ENCODE measurements at regions not wholly inside any gene's neighbourhood (a gene's known extent, or its start where the extent isn't known, plus 50 kb on each side); places are given as distances from the start of the nearest gene placed in this dataset.

DNA sequence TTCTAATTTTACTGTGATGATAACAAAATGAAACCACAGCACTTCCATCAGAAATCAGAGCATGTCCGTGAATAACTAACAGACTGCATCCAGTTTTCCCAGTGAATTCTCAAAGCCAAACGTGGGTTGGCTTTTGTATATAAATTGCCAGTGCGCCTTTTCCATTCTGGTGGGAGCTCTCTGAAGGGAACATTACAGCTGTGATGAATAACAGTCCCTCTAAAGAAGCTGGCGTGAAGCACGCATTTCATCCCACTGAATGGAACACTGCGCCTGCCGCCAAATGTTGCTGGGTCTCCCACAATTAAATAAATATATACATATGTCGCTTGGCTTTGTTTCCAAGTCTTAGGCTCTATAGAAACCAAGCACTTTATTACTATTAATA lies 113.0 kb upstream of the PFN2 start:
- CTCF ChIA-PET (ENCODE audit: partially characterized antibody) = interaction anchor here (1.2 kb wide), 1 partner anchor 31 kb away, joined by 3 read pairs; no protein-coding TSS in a partner anchor
- FAIRE-seq (no peak), DNase-seq (ENCODE audit: low read depth in 1 of 2, low spot score in 2 of 2) (no peak)
- peaks cover 0 to 3% (median under 1%) of the 10 kb centered on the region in 4 experiments; a peak in 2 of 7 replicates for H3K4me1 ChIP-seq (replicated peaks in 1 of 4; ENCODE audit: control insufficient read depth in 3 of 4, insufficient read depth in 4 of 4, low read length in 3 of 4)
- H3K23me2 ChIP-seq (ENCODE audit: low read depth, low read length) = no peaks in the 10 kb centered on the region
- no peak overlapping the region for H2AFZ ChIP-seq (ENCODE audit: low read length)
- no peaks in the 10 kb centered on the region for H3K79me2 ChIP-seq (ENCODE audit: control insufficient read depth in 1 of 2, insufficient read depth in 2 of 2, low read length in 2 of 2)
- TF ChIP-seq SP1 (IDR thresholded peaks at IDR 0.05; ENCODE audit: low read depth, low read length) (no peak), SIX5 (IDR thresholded peaks at IDR 0.05; ENCODE audit: low read depth, low read length) (no peak), BRCA1 (IDR thresholded peaks at IDR 0.05; ENCODE audit: low read depth, low read length) (no peak), RAD21 (IDR thresholded peaks at IDR 0.05 in 1 of 2, conservative IDR thresholded peaks at IDR 0.05 in 1 of 2; ENCODE audit: low read depth in 2 of 2, low read length in 2 of 2) (no peak), CHD1 (IDR thresholded peaks at IDR 0.05; ENCODE audit: low read depth, low read length) (no peak), RNF2 (IDR thresholded peaks at IDR 0.05; ENCODE audit: borderline replicate concordance, low read depth, low read length, missing control alignments, poor library complexity, severe bottlenecking) (no peak), SP2 (IDR thresholded peaks at IDR 0.05; ENCODE audit: low read length) (no peak), SP4 (IDR thresholded peaks at IDR 0.05; ENCODE audit: low read length) (no peak), POLR2AphosphoS5 (IDR thresholded peaks at IDR 0.05; ENCODE audit: low read depth, low read length) (no peak), TAF1 (IDR thresholded peaks at IDR 0.05; ENCODE audit: low read depth, low read length) (no peak)
- H3K23ac ChIP-seq (ENCODE audit: insufficient read length) = no peak overlapping the region
- no peak overlapping the region for H4K8ac ChIP-seq (ENCODE audit: extremely low read depth, insufficient read depth, low read length)
- H2BK120ac ChIP-seq (replicated peaks; ENCODE audit: low read depth, low read length) = no peak overlapping the region
- H3K36me3 ChIP-seq (ENCODE audit: control insufficient read depth in 2 of 4, insufficient read depth in 4 of 4, low read length in 3 of 4) = no peaks in the 10 kb centered on the region
- no peak overlapping the region for H2BK15ac ChIP-seq (ENCODE audit: low read length)
- no peaks in the 10 kb centered on the region for H3K27me3 ChIP-seq (replicated peaks in 1 of 4; ENCODE audit: control insufficient read depth in 3 of 4, extremely low read depth in 1 of 4, insufficient read depth in 3 of 4, low read length in 3 of 4)
- H3K4me3 ChIP-seq (ENCODE audit: extremely low read depth in 1 of 4, insufficient read depth in 2 of 4, low read depth in 3 of 4, low read length in 4 of 4) = no peak overlapping the region
- H4K5ac ChIP-seq (ENCODE audit: insufficient read length, low read depth, low read length) = no peak overlapping the region
- no peaks in the 10 kb centered on the region for H4K20me1 ChIP-seq (replicated peaks in 1 of 2; ENCODE audit: control insufficient read depth in 1 of 2, insufficient read depth in 2 of 2, low read length in 2 of 2)
- H3K14ac ChIP-seq (ENCODE audit: insufficient read length) = no peak overlapping the region
- H3K4ac ChIP-seq (replicated peaks; ENCODE audit: insufficient read length, low read depth, low read length) = no peak overlapping the region
- H3K56ac ChIP-seq (replicated peaks; ENCODE audit: insufficient read length, low read depth, low read length) = no peak overlapping the region
- no peak overlapping the region for H3K27ac ChIP-seq (ENCODE audit: low read depth, low read length)
- H3K9ac ChIP-seq (replicated peaks in 1 of 4; ENCODE audit: extremely low read depth in 1 of 4, low read depth in 3 of 4, low read length in 3 of 4) = no peak overlapping the region
- H2BK5ac ChIP-seq (ENCODE audit: low read depth, low read length) = no peak overlapping the region
- no peak overlapping the region for H3K18ac ChIP-seq (ENCODE audit: extremely low read depth, low read length)
- H4K91ac ChIP-seq (replicated peaks; ENCODE audit: insufficient read length, low read length) = no peak overlapping the region
- WGBS, 2 experiments (ENCODE audit: extremely low coverage in 1 of 2, insufficient coverage in 1 of 2, insufficient read length in 1 of 2, insufficient replicate concordance in 2 of 2, low coverage in 1 of 2, low lambda C conversion rate in 2 of 2, missing lambda C conversion rate in 1 of 2) = 86% methylated on average over 8 of the region's 8 CpGs; no CpG with 5 or more reads in 1 of the 2 experiments
- no peak overlapping the region for H2AK5ac ChIP-seq (ENCODE audit: low read depth, low read length)
- no peaks in the 10 kb centered on the region for H3K9me3 ChIP-seq (ENCODE audit: insufficient read depth in 2 of 2, low read depth in 1 of 2, low read length in 1 of 2)
- H3K4me2 ChIP-seq (ENCODE audit: insufficient read depth in 1 of 2, low read depth in 2 of 2, low read length in 2 of 2) = no peak overlapping the region
- POLR2A ChIA-PET (ENCODE audit: partially characterized antibody) = no interaction called here
- no peak overlapping the region for H2BK20ac ChIP-seq (ENCODE audit: low read length)
- no peaks in the 10 kb centered on the region for H3K79me1 ChIP-seq (ENCODE audit: low read depth, low read length)
- H2BK12ac ChIP-seq (ENCODE audit: low read depth, low read length) = no peak overlapping the region
